ENCODE measurements at regions not wholly inside any gene's neighbourhood (a gene's known extent, or its start where the extent isn't known, plus 50 kb on each side); places are given as distances from the start of the nearest gene placed in this dataset.

DNA sequence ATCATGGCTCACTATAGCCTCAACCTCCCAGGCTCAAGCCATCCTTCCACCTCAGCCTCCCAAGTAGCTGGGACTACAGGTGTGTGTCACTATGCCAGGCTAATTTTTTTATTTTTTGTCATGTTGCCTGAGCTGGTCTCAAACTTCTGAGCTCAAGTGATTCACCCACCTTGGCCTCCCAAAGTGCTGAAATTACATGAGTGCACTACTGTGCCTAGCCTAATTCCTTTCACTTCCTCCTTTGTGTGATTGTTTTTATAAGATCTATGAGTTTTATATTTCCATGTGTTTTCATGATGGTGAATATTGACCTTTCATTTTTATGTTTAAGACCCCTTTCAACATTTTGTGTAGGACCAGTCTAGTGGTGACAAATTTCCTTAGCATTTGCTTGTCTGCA, 55.2 kb upstream of the IL12B start:
- DNase-seq (ENCODE audit: low spot score): no peak

DNA sequence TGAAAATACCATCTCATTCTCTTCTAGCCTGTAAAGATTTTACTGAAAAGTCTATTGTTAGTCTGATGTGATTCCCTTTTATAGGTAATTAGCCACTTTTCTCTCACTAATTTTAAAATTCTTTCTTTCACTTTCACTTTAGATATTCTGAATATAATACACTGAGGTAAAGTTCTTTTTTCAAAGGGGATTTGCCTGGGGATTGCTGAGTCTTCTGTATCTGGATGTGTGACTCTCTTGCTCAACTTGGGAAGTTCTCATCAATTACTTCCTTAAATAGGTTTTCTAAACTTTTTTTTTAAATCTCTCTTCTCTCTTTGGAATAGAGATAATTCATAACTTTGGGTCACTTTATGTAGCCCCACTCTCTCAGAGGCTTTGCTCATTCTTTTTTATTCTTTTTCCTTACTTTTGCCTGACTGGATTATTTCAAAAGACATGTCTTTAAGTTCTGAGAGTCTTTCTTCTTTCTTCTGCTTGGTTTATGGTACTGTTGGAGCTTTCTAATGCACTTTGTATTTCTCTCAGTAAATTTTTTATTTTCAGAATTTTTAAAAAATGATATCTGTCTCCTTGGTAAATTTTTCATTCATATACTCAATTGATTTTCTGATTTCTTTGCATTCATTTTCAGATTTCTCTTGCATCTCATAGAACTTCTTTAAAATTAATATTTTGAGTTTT, 55.9 kb upstream of the IL12B start:
- DNase-seq (ENCODE audit: low spot score): no peak

DNA sequence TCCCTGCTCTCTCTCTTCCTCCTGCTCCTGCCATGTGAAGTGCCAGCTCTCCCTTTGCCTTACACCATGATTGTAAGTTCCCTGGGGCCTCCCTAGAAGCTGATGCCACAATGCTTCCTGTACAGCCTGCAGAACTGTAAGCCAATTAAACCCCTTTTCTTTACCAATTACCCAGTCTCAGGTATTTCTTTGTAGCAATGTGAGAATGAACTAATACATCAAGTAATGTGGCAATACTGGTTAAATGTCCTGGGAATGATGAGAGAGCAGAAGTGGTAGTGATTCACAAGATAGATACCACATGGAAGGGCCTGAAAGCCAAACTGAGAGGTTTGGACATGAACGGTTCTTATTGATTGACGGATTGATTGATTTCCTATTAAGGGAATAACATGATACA, 62.6 kb upstream of the IL12B start:
- no peak for DNase-seq (ENCODE audit: low spot score)

DNA sequence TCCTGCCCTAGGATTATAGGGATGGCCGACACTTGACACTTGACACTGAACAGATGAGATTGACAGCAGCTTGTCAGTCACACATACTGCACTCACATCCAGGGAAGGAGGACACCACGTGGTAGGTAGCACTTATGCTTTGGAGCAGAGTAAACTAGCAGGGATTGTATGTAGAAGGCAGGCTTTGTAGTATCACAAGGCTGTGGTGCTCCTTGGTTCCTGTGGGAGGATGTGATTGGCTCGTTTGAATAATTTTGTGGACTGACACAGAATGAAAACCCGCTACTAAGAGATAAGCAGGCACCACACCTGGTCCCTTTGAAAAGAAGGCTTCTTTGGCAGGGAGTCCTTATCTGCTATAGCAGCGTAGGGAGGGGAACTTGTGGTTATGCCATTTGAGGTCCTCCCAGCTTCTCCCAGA, 63.6 kb upstream of the IL12B start:
- DNase-seq (ENCODE audit: low spot score): no peak

DNA sequence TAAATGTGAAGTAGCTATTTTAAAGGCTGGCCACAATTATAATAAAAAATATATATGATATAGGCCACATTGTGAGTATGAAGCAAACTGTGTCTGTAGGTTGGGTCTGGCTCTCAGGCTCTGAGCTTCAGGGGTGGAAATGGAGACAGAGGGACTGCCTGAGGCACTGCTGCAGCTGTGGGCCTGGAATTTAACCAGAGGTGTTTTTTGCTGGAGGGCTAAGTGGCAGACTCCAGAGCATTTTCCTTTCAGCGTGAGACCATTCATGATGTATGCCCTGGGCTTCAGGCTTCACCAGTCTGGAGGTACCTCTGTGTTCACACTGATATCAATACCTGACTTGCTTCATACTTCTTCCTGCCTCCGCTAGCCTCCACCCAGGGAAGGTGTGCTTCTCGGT, 64.9 kb upstream of the IL12B start:
- DNase-seq (ENCODE audit: low spot score): no peak

DNA sequence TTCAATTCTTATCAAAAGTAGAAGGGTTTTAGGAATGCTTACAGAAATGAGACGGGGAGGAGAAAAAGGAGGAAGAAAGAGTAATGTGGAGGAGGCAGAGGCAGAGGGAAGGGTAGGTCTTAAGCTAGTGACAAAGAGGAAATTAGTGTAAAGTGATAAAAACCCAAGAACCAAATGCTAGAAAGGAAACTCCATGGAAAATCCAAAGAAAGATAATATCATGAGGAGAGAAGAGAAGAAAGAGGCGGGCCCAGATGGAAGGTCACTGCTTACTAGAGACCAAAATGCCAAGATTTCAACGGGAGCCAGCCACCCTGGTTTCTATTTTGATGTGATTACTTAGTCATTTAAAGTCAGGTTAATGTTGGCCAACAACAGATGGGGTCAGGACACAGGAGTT, 68.6 kb upstream of the IL12B start:
- no peak for DNase-seq (ENCODE audit: low spot score)

DNA sequence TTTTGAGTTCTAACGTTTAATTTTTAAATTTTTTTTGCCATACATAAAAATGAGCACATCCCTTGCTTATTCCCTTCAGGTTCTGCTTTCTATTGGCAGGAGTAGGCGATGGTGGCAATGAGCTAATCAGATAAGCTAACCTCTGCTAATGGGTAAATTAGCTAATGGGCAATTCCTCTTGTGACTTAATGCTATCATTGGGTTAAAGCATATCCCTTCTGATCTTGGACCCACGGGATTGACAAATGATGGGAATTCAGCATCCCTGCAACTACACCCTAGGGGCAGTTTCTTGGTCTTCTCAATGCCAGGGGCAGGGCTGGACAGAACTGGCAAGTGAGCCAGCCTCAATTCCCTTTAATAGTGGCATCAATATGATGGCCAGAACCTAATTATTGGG, 70.2 kb upstream of the IL12B start:
- DNase-seq (ENCODE audit: low spot score): no peak

DNA sequence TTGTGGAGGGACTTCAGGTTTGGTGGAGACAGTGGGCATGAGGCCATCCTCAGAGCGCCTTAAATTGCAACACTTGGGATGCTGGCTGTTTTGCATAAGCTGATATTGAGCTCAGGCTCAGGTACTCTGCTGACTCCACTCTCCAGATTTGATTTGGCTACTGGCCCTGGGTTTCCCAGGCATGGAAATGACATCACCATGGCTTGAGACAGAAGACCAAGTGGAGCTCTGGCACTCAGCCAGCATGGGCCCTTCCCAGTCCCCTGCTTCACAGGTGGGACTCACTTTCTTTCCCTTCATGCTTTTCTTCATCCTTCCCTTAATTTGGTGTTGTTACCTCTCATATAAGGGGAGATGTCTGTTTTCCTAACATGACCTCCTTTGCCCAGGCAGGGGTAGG, 72.0 kb upstream of the IL12B start:
- no peak for DNase-seq (ENCODE audit: low spot score)

DNA sequence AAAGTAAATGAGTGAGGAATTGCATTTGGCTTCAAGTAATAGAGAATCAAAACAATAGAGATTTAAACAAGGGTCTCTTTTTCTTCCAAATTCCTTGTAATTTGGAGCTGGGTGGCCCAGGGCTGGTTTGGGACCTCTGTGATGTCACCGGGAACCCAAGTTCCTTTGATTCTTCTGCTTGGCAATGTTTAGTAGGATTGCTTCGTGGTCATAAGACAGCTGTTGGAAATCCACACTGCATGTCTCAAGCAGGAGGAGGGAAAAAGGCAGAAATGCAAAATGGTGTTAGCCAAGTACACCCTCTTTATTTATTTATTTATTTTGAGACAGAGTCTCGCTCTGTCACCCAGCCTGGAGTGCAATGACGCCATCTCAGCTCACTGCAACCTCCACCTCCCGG, 72.6 kb upstream of the IL12B start:
- no peak for DNase-seq (ENCODE audit: low spot score)

DNA sequence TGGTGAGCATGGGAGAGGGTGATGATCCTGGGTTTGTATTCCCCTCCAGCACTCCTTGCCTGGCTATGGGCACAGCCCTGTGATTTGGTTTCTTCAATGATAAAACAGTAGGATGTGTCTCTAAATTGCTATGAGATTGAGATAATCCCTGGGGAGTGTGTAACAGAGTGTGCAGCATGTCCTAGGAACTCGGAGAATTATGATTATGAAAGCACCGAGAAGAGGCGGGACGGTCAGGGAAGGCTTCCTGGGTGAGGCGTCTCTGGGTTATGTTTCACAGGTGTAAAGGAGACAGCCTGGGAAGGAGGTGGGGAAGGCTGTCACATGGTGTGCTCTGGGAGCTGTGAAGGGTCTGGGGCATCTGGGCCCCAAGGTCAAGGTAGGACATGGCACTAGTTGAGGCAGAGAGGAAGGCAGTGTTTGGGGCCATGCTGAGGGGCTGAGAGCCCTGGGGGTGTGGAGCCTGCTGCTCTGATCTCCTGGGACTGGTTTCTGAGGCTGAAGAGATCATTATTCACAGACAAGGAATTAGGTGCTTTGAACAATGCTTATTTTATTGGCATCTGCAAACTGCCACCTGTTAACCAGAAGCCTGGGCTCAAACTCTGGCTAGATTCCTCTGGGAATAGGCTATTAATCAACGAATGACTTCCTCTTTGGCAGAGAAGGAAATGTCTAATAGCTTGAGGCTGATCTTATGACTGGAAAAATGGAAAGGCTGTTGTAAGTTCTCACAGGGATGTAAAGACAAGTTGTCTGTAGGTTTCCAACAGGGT, 73.8 kb upstream of the IL12B start:
- no peak for DNase-seq (ENCODE audit: low spot score)

DNA sequence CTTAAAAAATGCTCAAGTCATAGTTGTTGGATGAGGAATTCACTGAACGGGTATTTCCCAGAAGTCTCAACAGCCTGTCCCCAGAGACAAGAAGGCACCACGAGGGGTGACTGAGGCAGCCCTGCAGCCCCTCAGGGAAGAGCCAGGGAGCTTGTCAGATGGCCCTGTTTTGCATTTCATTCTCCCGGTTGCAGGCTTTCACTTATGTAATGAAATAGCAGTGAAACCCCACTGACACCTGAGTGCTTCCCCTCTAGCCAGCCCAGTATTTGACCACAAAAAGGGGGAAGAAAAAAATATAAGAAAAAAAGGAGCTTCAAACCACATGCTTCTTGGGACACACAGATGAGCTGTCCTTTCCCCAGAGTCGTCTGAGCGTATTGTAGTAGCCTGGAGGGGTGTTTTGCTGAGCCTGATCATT, 75.3 kb upstream of the IL12B start:
- DNase-seq (ENCODE audit: low spot score): no peak

DNA sequence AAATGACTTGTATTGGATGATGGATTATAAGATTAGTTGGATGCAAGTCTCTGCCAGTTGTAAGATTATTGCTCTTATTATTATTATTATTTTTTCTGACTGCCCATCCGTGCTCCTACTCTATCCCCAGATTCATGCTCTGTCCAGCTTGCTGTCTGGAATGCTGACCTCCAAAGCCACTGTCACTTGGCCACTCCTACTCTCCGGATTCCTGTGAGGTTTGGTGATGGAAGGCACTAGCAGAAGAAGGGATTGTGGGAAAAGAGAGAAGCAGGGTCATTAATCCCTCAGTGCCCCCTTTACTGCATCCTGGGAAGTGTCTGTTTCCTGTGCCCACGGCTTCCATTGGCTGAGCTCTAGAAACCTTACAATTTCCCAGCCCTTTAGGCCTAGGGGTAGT, 76.3 kb upstream of the IL12B start:
- DNase-seq (ENCODE audit: low spot score): no peak

DNA sequence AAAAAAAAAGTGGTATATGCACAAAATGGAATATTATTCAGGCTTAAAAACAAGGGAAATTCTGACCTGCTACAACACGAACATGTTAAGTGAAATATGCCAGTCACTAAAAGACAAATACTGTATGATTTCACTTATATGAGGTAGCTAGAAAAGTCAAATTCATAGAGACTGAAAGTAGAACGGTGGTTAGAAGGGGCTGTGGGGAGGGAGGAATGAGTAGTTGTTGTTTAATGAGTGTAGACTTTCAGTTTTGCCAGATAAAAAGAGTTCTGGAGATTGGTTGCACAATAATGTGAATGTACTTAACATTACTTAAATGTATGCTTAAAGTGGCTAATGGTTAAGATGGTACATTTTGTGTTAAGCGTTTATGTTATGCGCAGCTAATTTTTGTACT, 79.5 kb upstream of the IL12B start:
- no peak for DNase-seq (ENCODE audit: low spot score)

DNA sequence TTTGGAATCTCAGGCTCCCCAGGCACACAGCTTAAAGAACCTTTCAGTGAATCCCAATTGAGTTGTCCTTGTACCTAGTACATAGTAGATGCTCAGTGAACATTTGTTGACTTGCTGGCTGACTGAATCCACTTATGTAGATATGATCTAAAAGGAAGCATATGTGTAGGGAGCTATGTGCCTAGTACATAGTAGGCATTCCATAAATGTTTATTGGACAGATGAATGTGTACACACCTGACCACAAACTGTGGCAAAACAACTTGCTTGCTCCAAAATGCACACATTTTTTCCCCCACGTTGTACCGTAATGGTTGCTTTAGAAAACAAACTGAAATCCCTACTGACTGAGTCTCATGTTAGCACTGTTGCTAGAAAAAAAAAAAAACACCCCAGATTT, 80.2 kb upstream of the IL12B start:
- DNase-seq (ENCODE audit: low spot score): no peak

DNA sequence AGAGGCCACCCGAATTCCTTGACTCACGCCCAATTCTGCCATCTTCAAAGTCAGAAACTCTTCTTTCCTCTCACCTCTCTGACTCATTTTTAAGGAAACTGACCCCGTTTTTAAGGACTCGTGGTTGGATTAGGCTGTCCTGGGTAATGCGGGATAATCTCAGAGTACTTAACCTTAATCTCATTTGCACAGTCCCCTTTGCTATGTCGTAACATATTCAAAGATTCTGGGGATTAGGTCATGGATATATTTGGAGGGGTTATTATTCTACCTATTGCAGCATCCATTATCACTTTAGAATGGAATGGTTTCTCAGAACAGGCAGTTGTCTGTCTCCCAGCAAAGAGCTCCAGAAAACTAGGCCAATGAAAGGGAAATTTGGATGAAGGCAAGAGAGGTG, 80.8 kb upstream of the IL12B start:
- no peak for DNase-seq (ENCODE audit: low spot score)

DNA sequence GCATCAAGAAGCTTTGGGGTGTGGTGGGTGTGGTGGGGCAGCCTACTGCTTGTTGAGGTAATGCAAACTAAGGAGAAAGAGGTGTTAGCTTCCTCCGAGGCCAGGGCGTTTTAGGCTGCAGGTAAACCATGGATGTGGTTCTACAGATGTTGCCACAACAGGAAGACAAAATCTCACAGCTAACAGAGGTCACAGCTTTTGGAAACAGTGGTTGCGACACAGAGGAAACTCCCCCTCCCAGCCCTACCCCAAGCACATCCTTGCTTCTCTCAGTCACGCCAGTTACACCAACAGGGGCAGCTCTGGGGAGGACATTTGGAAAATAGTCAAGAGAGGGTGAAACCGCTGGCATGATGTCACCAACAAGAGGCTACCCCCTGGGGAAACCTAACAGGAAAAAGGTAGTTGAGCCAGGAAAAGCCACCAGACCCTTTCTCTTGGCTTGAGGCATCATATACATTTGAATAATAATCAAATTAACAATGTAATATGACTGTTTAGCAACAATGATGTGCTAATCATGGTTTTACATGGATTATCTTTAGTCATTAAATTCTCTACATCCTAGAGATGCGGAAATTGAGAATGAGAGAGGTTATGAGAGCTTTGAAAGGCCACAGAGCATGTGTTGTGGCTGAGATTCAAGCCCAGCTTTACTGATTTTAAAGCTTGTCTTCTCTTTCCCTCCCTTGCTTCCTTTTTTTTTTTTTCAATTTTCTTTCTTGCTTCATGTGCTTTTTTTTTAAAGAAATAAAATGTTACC, 82.2 kb upstream of the IL12B start:
- DNase-seq (ENCODE audit: low spot score): peak; percentile 54

DNA sequence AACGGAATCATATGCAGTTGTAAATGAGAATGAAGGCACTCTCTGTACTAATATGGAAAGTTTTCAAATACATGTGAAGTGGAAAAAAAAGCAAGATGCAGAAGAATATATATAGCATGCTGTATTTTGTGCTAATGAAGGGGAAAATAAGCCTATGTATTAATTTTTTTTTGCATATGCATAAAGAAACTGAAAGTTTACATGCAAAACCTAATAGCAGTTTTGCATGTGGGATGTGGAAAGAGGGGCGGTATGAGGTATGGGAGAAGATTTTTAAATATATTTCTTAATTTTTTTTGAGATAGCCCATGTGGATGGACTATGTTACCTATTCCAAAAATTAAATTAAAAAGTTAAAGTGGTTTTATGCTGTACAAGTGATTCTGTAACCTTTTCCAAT, 83.7 kb upstream of the IL12B start:
- no peak for DNase-seq (ENCODE audit: low spot score)

DNA sequence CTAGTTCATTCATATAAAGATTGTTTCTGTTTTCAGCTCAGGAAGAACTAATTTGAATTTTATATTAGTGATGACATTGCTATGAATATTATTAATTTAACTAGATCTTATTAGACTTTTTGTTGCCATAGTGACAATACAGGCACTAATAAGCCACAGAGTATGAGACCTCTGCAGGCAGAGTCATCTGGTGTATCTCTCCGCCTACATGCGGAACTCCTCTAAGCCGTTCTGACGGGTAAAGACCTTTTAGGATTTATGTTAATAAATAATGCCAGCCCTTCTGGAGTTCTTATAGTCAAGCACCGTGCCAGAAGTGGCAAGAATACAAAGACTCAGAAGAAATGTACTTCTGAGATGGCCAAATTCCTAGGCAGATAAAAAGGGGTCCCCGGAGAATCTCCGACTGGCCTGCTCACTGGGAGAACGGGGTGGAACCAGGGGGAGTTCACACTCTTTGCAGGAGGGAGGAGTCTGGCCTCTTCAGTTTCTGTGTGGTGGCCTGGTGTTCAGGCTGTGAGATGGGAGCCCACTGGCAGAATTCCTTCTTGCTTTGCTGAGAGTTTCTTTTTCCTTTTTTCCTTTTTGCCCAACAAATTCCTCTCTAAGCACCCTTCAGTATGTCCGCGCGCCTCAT, 85.1 kb upstream of the IL12B start:
- no peak for DNase-seq (ENCODE audit: low spot score)

DNA sequence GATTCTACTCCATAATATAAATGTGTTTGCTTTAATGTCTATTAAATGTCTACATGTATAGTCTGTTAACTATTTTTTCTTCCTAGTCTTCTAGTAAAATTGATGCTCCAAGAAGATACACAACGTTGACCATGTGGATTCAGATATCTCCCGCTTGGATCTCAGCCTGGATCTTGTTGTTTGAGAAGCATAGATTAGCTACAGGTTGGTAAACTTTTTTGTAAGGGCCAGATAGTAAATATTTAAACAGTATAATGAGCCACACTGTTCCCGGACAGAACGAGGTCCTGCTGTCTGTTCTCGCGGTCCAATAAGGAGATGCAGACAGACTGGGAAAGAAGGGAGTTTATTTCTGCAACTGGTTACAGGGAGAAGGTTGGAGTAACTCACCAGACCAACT, 86.2 kb upstream of the IL12B start:
- DNase-seq (ENCODE audit: low spot score): no peak

DNA sequence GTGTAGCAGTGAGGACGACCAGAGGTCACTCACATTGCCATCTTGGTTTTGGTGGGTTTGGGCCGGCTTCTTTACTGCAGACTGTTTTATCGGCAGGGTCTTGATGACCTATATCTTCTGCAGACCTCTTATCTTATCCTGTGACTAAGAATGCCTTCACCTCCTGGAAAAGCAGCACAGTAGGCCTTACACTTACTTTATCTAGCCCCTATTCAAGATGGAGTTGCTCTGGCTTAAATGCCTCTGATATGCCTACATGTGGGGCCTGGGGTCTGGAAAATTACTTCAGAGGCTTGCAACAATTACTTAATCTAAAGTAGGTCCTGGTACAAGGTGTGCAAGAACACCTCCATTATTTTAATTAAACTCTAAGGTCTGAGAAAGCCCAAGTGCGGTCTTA, 86.9 kb upstream of the IL12B start:
- no peak for DNase-seq (ENCODE audit: low spot score)

DNA sequence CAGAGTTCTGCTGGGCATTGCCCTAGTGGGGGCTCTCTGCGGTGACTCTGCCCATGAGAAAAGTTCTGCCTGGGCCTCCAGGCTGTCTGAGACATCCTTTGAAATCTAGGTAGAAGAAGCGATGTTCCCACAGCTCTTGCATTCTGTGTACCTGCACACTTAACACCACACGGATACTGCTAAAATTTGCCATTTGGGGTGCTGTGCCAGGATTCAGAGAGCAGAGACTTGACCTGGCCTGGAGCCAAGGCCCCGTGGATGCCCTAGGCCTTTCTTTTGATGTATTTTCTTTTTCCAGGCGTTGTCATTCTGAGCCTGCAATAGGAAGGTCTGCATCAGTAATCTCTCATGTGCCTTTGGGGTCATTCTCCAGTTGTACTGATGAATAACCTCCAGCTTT, 89.3 kb upstream of the IL12B start:
- DNase-seq (ENCODE audit: low spot score): peak; percentile 33

DNA sequence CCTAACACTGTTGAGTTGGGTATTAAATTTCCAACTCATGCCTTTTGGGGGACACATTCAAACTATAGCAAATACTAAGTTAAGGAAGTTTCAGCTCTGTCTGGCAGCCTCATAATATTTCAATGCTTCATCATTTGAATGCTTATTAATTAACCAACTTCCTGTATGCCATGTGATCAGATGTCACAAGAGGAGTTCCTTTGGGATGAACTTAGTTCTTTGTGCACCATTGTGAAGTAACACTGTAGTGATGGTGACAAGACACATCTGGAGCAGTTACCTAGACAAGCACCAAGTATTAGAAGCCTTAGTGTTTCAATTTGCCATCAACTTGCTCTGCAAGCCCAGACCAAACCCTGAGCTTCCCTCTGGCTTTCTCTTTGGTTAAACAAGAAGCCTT, 90.7 kb upstream of the IL12B start:
- DNase-seq (ENCODE audit: low spot score): no peak

DNA sequence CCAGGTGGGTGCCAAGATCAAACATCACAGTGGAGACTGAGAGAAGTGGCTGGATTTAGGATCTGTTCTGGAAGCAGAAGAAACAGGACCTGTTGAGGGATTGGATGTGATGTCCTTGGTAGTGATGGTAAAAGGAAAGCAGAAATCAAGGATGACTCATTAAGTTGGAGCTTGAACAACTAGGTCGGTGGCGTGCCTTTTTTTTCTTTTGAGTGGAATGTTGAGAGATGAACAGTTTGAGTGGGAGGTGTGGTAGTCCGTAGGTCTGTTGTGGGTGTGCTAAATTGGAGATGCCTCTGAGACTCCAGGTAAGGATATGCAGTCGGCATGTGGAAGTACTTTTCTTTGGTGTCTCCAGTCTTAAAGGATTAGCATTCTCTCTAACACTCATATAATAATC, 92.1 kb upstream of the IL12B start:
- no peak for DNase-seq (ENCODE audit: low spot score)
